Esophagus muscularis mucosa (tissue), 4 donors: ENCODE measurements at regions not wholly inside any gene's neighbourhood (a gene's known extent, or its start where the extent isn't known, plus 50 kb on each side); places are given as distances from the start of the nearest gene placed in this dataset.

Experiments used
- DNase-seq: peaks from one replicate; pipeline ENCODE4 v3.0.0-alpha.2; 2017; ENCODE audit errors: extremely low spot score
- H3K27ac ChIP-seq, 4 donors: fragments of 200-600 bp; sonication (generic); replicated peaks in 1 of 4; 1 replicate in 3 of 4; 2 replicates in 1 of 4; pipeline ENCODE4 v1.5.1; 2016 to 2019; ENCODE audit warnings: mild to moderate bottlenecking in 1 of 4
- H3K27me3 ChIP-seq, 4 donors: fragments of 200-600 bp; sonication (generic); one replicate each; pipeline versions ENCODE4 v1.5.1 to v1.6.0; 2016 to 2019
- H3K36me3 ChIP-seq, 4 donors: fragments of 200-600 bp; sonication (generic); one replicate each; pipeline ENCODE4 v1.5.1; 2016 to 2019
- H3K4me1 ChIP-seq, 4 donors: fragments of 200-600 bp; sonication (generic); one replicate each; pipeline ENCODE4 v1.5.1; 2016 to 2019
- H3K4me3 ChIP-seq, 4 donors: fragments of 200-600 bp; sonication (generic); 1 replicate in 2 of 4; 2 replicates in 2 of 4; pipeline ENCODE4 v1.5.1; 2016 to 2019; ENCODE audit warnings: mild to moderate bottlenecking in 4 of 4, moderate library complexity in 1 of 4
- H3K9me3 ChIP-seq, 4 donors: fragments of 200-600 bp; sonication (generic); 1 replicate in 3 of 4; 2 replicates in 1 of 4; pipeline ENCODE4 v1.5.1; 2016 to 2019
- CTCF ChIP-seq, 3 experiments: fragments of 200-600 bp in 2 of 3; fragments of 450-650 bp in 1 of 3; sonication (generic) in 2 of 3; IDR thresholded peaks; one replicate each; pipeline ENCODE4 v1.5.1; 2017 to 2019; ENCODE audit warnings: antibody characterized with exemption in 3 of 3, mild to moderate bottlenecking in 2 of 3, moderate library complexity in 1 of 3
- EP300 ChIP-seq: sonication (generic); formaldehyde crosslinking; IDR thresholded peaks from one replicate; pipeline ENCODE4 v1.6.1; 2017; ENCODE audit warnings: antibody characterized with exemption
- POLR2A ChIP-seq: fragments of 450-650 bp; IDR thresholded peaks from one replicate; pipeline ENCODE4 v1.6.1; 2017; ENCODE audit warnings: antibody characterized with exemption, moderate library complexity, mild to moderate bottlenecking, low read depth
- POLR2AphosphoS5 ChIP-seq, 2 donors: sonication (generic); formaldehyde crosslinking; IDR thresholded peaks; one replicate each; pipeline ENCODE4 v1.6.1; 2017; ENCODE audit warnings: antibody characterized with exemption in 2 of 2
- WGBS: methylation state at CpG from one replicate; pipeline ENCODE4 v1.1.5; 2018; 5-methylcytosine and 5-hydroxymethylcytosine counted together
- intact Hi-C: fragments of 100-400 bp; cut with DNase I; formaldehyde crosslinking; loops from one replicate; pipeline ENCODE4 v1.15.1; 2023

GRCh38 chr2:52710810-52711618 is 1056.6 kb upstream of the CHAC2 start:
- no peak for DNase-seq
- H3K4me1 ChIP-seq = no peaks in the 10 kb centered on the region
- TF ChIP-seq EP300 (no peak), POLR2A (no peak), POLR2AphosphoS5 (IDR thresholded peaks at IDR 0.05) (no peak), CTCF (IDR thresholded peaks at IDR 0.05) (no peak)
- H3K27me3 ChIP-seq = no peaks in the 10 kb centered on the region
- intact Hi-C loops = no loop called here
- no peaks in the 10 kb centered on the region for H3K36me3 ChIP-seq
- H3K9me3 ChIP-seq = no peaks in the 10 kb centered on the region
- no peak overlapping the region for H3K4me3 ChIP-seq
- no peak overlapping the region for H3K27ac ChIP-seq
- WGBS = 59% methylated on average over 5 of the region's 5 CpGs

- Histone ChIP-seq H3K4me1 (no peaks in the 10 kb centered on the region), H3K9me3 (no peaks in the 10 kb centered on the region), H3K4me3 (no peak overlapping the region), H3K36me3 (no peaks in the 10 kb centered on the region), H3K27ac (no peak overlapping the region), H3K27me3 (no peaks in the 10 kb centered on the region)
- TF ChIP-seq POLR2AphosphoS5 (IDR thresholded peaks at IDR 0.05) = no peak
- no peak for TF ChIP-seq POLR2A
- TF ChIP-seq EP300 = no peak
- TF ChIP-seq CTCF (IDR thresholded peaks at IDR 0.05) = no peak
- no peak for DNase-seq
- intact Hi-C loops = no loop called here
Observed at GRCh38 chr2:52704251-52704650, 1063.4 kb upstream of the CHAC2 start.

GRCh38 chr2:52703004-52703403 is 1064.6 kb upstream of the CHAC2 start:
- TF ChIP-seq POLR2AphosphoS5 (IDR thresholded peaks at IDR 0.05) (no peak), CTCF (IDR thresholded peaks at IDR 0.05) (no peak), POLR2A (no peak), EP300 (no peak)
- intact Hi-C loops = no loop called here
- WGBS = 71% methylated on average over 4 of the region's 4 CpGs

GRCh38 chr2:52698408-52698807 is 1069.2 kb upstream of the CHAC2 start:
- H3K4me1 ChIP-seq = no peaks in the 10 kb centered on the region
- no peak for DNase-seq
- no peaks in the 10 kb centered on the region for H3K27me3 ChIP-seq
- no peak overlapping the region for H3K4me3 ChIP-seq
- 71% methylated on average over 3 of the region's 3 CpGs for WGBS
- H3K9me3 ChIP-seq = no peaks in the 10 kb centered on the region
- H3K36me3 ChIP-seq = no peaks in the 10 kb centered on the region
- intact Hi-C loops = no loop called here
- TF ChIP-seq POLR2AphosphoS5 (IDR thresholded peaks at IDR 0.05) (no peak), EP300 (no peak), CTCF (IDR thresholded peaks at IDR 0.05) (no peak), POLR2A (no peak)
- H3K27ac ChIP-seq = no peak overlapping the region

More at GRCh38 chr2:52703004-52703403, 1064.6 kb upstream of the CHAC2 start:
- DNase-seq = no peak
- H3K27ac ChIP-seq = no peak overlapping the region
- H3K9me3 ChIP-seq = no peaks in the 10 kb centered on the region
- no peak overlapping the region for H3K4me3 ChIP-seq
- H3K4me1 ChIP-seq = no peaks in the 10 kb centered on the region
- no peaks in the 10 kb centered on the region for H3K36me3 ChIP-seq
- no peaks in the 10 kb centered on the region for H3K27me3 ChIP-seq

GRCh38 chr2:52697690-52698089 is 1069.9 kb upstream of the CHAC2 start:
- 91% methylated on average over 4 of the region's 4 CpGs for WGBS
- Histone ChIP-seq H3K9me3 (no peaks in the 10 kb centered on the region), H3K4me3 (no peak overlapping the region), H3K4me1 (no peaks in the 10 kb centered on the region), H3K27ac (no peak overlapping the region), H3K36me3 (no peaks in the 10 kb centered on the region), H3K27me3 (no peaks in the 10 kb centered on the region)
- intact Hi-C loops = no loop called here
- DNase-seq = no peak
- TF ChIP-seq EP300 (no peak), CTCF (IDR thresholded peaks at IDR 0.05) (no peak), POLR2AphosphoS5 (IDR thresholded peaks at IDR 0.05) (no peak), POLR2A (no peak)
